Keratinocyte (primary cell): ENCODE measurements at regions not wholly inside any gene's neighbourhood (a gene's known extent, or its start where the extent isn't known, plus 50 kb on each side); places are given as distances from the start of the nearest gene placed in this dataset.

Source experiments
- EZH2 ChIP-seq: IDR thresholded peaks from one replicate; pipeline ENCODE4 v1.6.1; 2012; ENCODE audit warnings: inconsistent platforms, mild to moderate bottlenecking, low read length, moderate library complexity
- TF ChIP-seq, protein P1 (sequence below), 3 experiments: IDR thresholded peaks in 1 of 3; conservative IDR thresholded peaks in 1 of 3; optimal IDR thresholded peaks in 1 of 3; 2 replicates in 2 of 3; 3 replicates in 1 of 3; pipeline versions ENCODE3 to v1.5.1; 2011; ENCODE audit warnings: low read length in 3 of 3, mild to moderate bottlenecking in 3 of 3, moderate library complexity in 2 of 3, control low read depth in 1 of 3, inconsistent platforms in 1 of 3; ENCODE audit not compliant: insufficient read depth in 2 of 3; ENCODE audit errors: extremely low read depth in 1 of 3

GRCh38 chr11:11022125-11022730 is 164.4 kb upstream of the ZBED5 start:
- TF ChIP-seq, protein P1, sequence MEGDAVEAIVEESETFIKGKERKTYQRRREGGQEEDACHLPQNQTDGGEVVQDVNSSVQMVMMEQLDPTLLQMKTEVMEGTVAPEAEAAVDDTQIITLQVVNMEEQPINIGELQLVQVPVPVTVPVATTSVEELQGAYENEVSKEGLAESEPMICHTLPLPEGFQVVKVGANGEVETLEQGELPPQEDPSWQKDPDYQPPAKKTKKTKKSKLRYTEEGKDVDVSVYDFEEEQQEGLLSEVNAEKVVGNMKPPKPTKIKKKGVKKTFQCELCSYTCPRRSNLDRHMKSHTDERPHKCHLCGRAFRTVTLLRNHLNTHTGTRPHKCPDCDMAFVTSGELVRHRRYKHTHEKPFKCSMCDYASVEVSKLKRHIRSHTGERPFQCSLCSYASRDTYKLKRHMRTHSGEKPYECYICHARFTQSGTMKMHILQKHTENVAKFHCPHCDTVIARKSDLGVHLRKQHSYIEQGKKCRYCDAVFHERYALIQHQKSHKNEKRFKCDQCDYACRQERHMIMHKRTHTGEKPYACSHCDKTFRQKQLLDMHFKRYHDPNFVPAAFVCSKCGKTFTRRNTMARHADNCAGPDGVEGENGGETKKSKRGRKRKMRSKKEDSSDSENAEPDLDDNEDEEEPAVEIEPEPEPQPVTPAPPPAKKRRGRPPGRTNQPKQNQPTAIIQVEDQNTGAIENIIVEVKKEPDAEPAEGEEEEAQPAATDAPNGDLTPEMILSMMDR (optimal IDR thresholded peaks at IDR 0.05 in 1 of 3, IDR thresholded peaks at IDR 0.05 in 1 of 3, conservative IDR thresholded peaks at IDR 0.05 in 1 of 3; ENCODE audit: extremely low read depth in 1 of 3, insufficient read depth in 2 of 3, low read length in 3 of 3): peak in 2 of 3 experiments; percentile 7 to 28
- TF ChIP-seq EZH2: no peak
